H9 (cell line): ENCODE measurements at regions not wholly inside any gene's neighbourhood (a gene's known extent, or its start where the extent isn't known, plus 50 kb on each side); places are given as distances from the start of the nearest gene placed in this dataset.

Experiments used
- DNase-seq: peaks from one replicate; pipeline ENCODE4 v3.0.0-alpha.2; 2017
- H2AFZ ChIP-seq: one replicate; pipeline ENCODE4 v1.6.1; 2013; ENCODE audit warnings: mild to moderate bottlenecking, low read length, control low read depth, moderate library complexity
- H2AK5ac ChIP-seq: 2 replicates; pipeline ENCODE4 v1.6.1; 2013; ENCODE audit warnings: low read length, control low read depth, mixed read lengths; ENCODE audit not compliant: insufficient read length
- H2BK120ac ChIP-seq: one replicate; pipeline ENCODE4 v1.6.1; 2013; ENCODE audit warnings: low read depth, mild to moderate bottlenecking, low read length, control low read depth, inconsistent platforms; ENCODE audit not compliant: poor library complexity, severe bottlenecking
- H2BK12ac ChIP-seq: 2 replicates; pipeline ENCODE4 v1.6.1; 2013; ENCODE audit warnings: low read length, control low read depth, mixed read lengths, low read depth; ENCODE audit not compliant: insufficient read length
- H2BK15ac ChIP-seq: 2 replicates; pipeline ENCODE4 v1.6.1; 2013; ENCODE audit warnings: low read depth, low read length, control low read depth
- H2BK20ac ChIP-seq: one replicate; pipeline ENCODE4 v1.6.1; 2013; ENCODE audit warnings: low read depth, mild to moderate bottlenecking, low read length, control low read depth, inconsistent platforms; ENCODE audit not compliant: poor library complexity, severe bottlenecking
- H2BK5ac ChIP-seq: 2 replicates; pipeline ENCODE4 v1.6.1; 2013; ENCODE audit warnings: low read length, control low read depth, mixed read lengths; ENCODE audit not compliant: insufficient read length
- H3K14ac ChIP-seq: 2 replicates; pipeline ENCODE4 v1.6.1; 2013; ENCODE audit warnings: low read length, control low read depth; ENCODE audit not compliant: insufficient read depth
- H3K18ac ChIP-seq: 2 replicates; pipeline ENCODE4 v1.6.1; 2013; ENCODE audit warnings: low read depth, mild to moderate bottlenecking, mixed read lengths, low read length, control low read depth; ENCODE audit not compliant: insufficient read length
- H3K23ac ChIP-seq: 2 replicates; pipeline ENCODE4 v1.6.1; 2013; ENCODE audit warnings: low read length, control low read depth, mixed read lengths, low read depth; ENCODE audit not compliant: insufficient read length
- H3K23me2 ChIP-seq: 2 replicates; pipeline ENCODE4 v1.6.1; 2013; ENCODE audit warnings: low read depth, mild to moderate bottlenecking, mixed read lengths, low read length, control low read depth; ENCODE audit not compliant: insufficient read length, poor library complexity, severe bottlenecking
- H3K27ac ChIP-seq: 2 replicates; pipeline ENCODE4 v1.5.1; 2013; ENCODE audit warnings: low read length, control low read depth, mixed read lengths, low read depth; ENCODE audit not compliant: insufficient read length
- H3K27me3 ChIP-seq: 2 replicates; pipeline ENCODE4 v1.6.1; 2013; ENCODE audit warnings: low read length, control low read depth, inconsistent platforms; ENCODE audit not compliant: insufficient read depth
- H3K4ac ChIP-seq: 2 replicates; pipeline ENCODE4 v1.6.1; 2013; ENCODE audit warnings: low read depth, mild to moderate bottlenecking, control low read depth, inconsistent platforms, low read length, moderate library complexity
- H3K4me1 ChIP-seq: 2 replicates; pipeline ENCODE4 v1.6.1; 2013; ENCODE audit warnings: low read length, control low read depth, inconsistent platforms; ENCODE audit not compliant: insufficient read depth
- H3K4me2 ChIP-seq: 2 replicates; pipeline ENCODE4 v1.6.1; 2013; ENCODE audit warnings: low read length, control low read depth, mixed read lengths; ENCODE audit not compliant: insufficient read length, insufficient read depth
- H3K56ac ChIP-seq: 2 replicates; pipeline ENCODE4 v1.6.1; 2013; ENCODE audit warnings: low read depth, mild to moderate bottlenecking, mixed read lengths, low read length, control low read depth; ENCODE audit not compliant: insufficient read length
- H3K79me1 ChIP-seq: 2 replicates; pipeline ENCODE4 v1.6.1; 2013; ENCODE audit warnings: low read depth, mild to moderate bottlenecking, moderate library complexity, low read length, control low read depth, inconsistent platforms; ENCODE audit not compliant: insufficient read depth, poor library complexity, severe bottlenecking
- H3K79me2 ChIP-seq: 2 replicates; pipeline ENCODE4 v1.6.1; 2013; ENCODE audit warnings: low read length, control low read depth, inconsistent platforms; ENCODE audit not compliant: insufficient read depth
- H3K9ac ChIP-seq: 2 replicates; pipeline ENCODE4 v1.6.1; 2013; ENCODE audit warnings: low read length, control low read depth, mixed read lengths; ENCODE audit not compliant: insufficient read length; ENCODE audit errors: extremely low read depth
- H3K9me3 ChIP-seq: one replicate; pipeline ENCODE4 v1.6.1; 2013; ENCODE audit warnings: low read depth, low read length, inconsistent platforms; ENCODE audit not compliant: control insufficient read depth
- H3T11ph ChIP-seq: one replicate; pipeline ENCODE4 v1.6.1; 2013; ENCODE audit warnings: mild to moderate bottlenecking, low read length, control low read depth, inconsistent platforms
- H4K20me1 ChIP-seq: one replicate; pipeline ENCODE4 v1.6.1; 2013; ENCODE audit not compliant: control insufficient read depth, insufficient read length, insufficient read depth
- H4K5ac ChIP-seq: 2 replicates; pipeline ENCODE4 v1.6.1; 2013; ENCODE audit warnings: low read depth, mild to moderate bottlenecking, mixed read lengths, low read length, control low read depth; ENCODE audit not compliant: insufficient read length
- H4K8ac ChIP-seq: replicated peaks from 2 replicates; pipeline ENCODE4 v1.6.1; 2013; ENCODE audit warnings: low read length, control low read depth, mixed read lengths, low read depth; ENCODE audit not compliant: insufficient read length
- H4K91ac ChIP-seq: 2 replicates; pipeline ENCODE4 v1.6.1; 2013; ENCODE audit warnings: low read depth, mild to moderate bottlenecking, moderate library complexity, mixed read lengths, low read length, control low read depth; ENCODE audit not compliant: insufficient read length
- H3K27ac Mint-ChIP-seq, 3 experiments: 2 replicates in 2 of 3; 3 replicates in 1 of 3; pipeline ENCODE4 v1.8.0; 2020 to 2021; ENCODE audit warnings: mixed read lengths in 3 of 3, mild to moderate bottlenecking in 1 of 3, moderate library complexity in 1 of 3
- H3K27me3 Mint-ChIP-seq: 2 replicates; pipeline ENCODE4 v1.8.0; 2021; ENCODE audit warnings: low read depth, mild to moderate bottlenecking, moderate library complexity, mixed read lengths
- H3K36me3 Mint-ChIP-seq, 3 experiments: 2 replicates in 2 of 3; 3 replicates in 1 of 3; pipeline ENCODE4 v1.8.0; 2020 to 2021; ENCODE audit warnings: low read depth in 3 of 3, mixed read lengths in 3 of 3; ENCODE audit not compliant: insufficient read depth in 1 of 3
- H3K4me1 Mint-ChIP-seq, 2 experiments: 2 replicates each; pipeline ENCODE4 v1.8.0; 2020; ENCODE audit warnings: mixed read lengths in 2 of 2
- H3K4me3 Mint-ChIP-seq, 2 experiments: 2 replicates in 1 of 2; 3 replicates in 1 of 2; pipeline ENCODE4 v1.8.0; 2020 to 2021; ENCODE audit warnings: mild to moderate bottlenecking in 2 of 2, mixed read lengths in 2 of 2, moderate library complexity in 1 of 2
- H3K9me3 Mint-ChIP-seq, 2 experiments: 2 replicates in 1 of 2; 3 replicates in 1 of 2; pipeline ENCODE4 v1.8.0; 2020; ENCODE audit warnings: mild to moderate bottlenecking in 2 of 2, mixed read lengths in 2 of 2, moderate library complexity in 1 of 2
- CTCF ChIP-seq: fragments of 200-600 bp; sonication (generic); conservative IDR thresholded peaks from 3 replicates; pipeline ENCODE4 v1.8.0; 2021; ENCODE audit warnings: antibody characterized with exemption, mild to moderate bottlenecking
- WGBS: extraction: QIAGEN DNeasy Blood & Tissue Kit; methylation state at CpG from one replicate; pipeline ENCODE4 v1.1.7; 2013; ENCODE audit warnings: missing lambda C conversion rate, low lambda C conversion rate, mixed read lengths; ENCODE audit not compliant: insufficient read length; ENCODE audit errors: extremely low coverage; 5-methylcytosine and 5-hydroxymethylcytosine counted together

GRCh38 chr2:239871481-239872435 is 153.4 kb downstream of the NDUFA10 start:
- no peaks in the 10 kb centered on the region for H3K79me2 ChIP-seq
- DNase-seq: no peak
- H4K91ac ChIP-seq: no peak overlapping the region
- H2AFZ ChIP-seq: no peak overlapping the region
- TF ChIP-seq CTCF: no peak
- H3K9me3 Mint-ChIP-seq: no peaks in the 10 kb centered on the region
- peaks cover 10 to 12% of the 10 kb centered on the region in 2 experiments for H3K4me1 Mint-ChIP-seq
- H2AK5ac ChIP-seq: no peak overlapping the region
- no peak overlapping the region for H3K56ac ChIP-seq
- no CpG with 5 or more reads among the region's 15 CpGs for WGBS
- no peak overlapping the region for H3K4me2 ChIP-seq
- no peak overlapping the region for H3K4ac ChIP-seq
- no peaks in the 10 kb centered on the region for H3K23me2 ChIP-seq
- H2BK120ac ChIP-seq: no peak overlapping the region
- no peak overlapping the region for H3T11ph ChIP-seq
- H2BK5ac ChIP-seq: no peak overlapping the region
- H3K36me3 Mint-ChIP-seq: no peaks in the 10 kb centered on the region
- no peaks in the 10 kb centered on the region for H4K20me1 ChIP-seq
- H3K27ac ChIP-seq: no peak overlapping the region
- no peaks in the 10 kb centered on the region for H3K4me1 ChIP-seq
- no peak overlapping the region for H3K27ac Mint-ChIP-seq
- H2BK15ac ChIP-seq: no peak overlapping the region
- peaks cover 25% of the 10 kb centered on the region for H3K27me3 Mint-ChIP-seq
- H3K4me3 Mint-ChIP-seq: no peak overlapping the region
- no peak overlapping the region for H3K18ac ChIP-seq
- H3K23ac ChIP-seq: no peak overlapping the region
- no peaks in the 10 kb centered on the region for H3K27me3 ChIP-seq
- no peak overlapping the region for H3K9ac ChIP-seq
- H2BK12ac ChIP-seq: no peak overlapping the region
- H3K79me1 ChIP-seq: no peaks in the 10 kb centered on the region
- no peak overlapping the region for H2BK20ac ChIP-seq
- no peak overlapping the region; the same call in 1 of the 2 replicates for H3K14ac ChIP-seq
- H4K8ac ChIP-seq: no peak overlapping the region
- H4K5ac ChIP-seq: no peak overlapping the region
- peaks cover 18% of the 10 kb centered on the region for H3K9me3 ChIP-seq
